HG02678 (cell line): ENCODE measurements at regions not wholly inside any gene's neighbourhood (a gene's known extent, or its start where the extent isn't known, plus 50 kb on each side); places are given as distances from the start of the nearest gene placed in this dataset.

Experiments used
- ATAC-seq: cut with Tn5 transposase; IDR thresholded peaks from one replicate; pipeline ENCODE4 v1.9.1; 2021; ENCODE audit warnings: mild to moderate bottlenecking, moderate library complexity; ENCODE audit not compliant: unreplicated experiment

DNA sequence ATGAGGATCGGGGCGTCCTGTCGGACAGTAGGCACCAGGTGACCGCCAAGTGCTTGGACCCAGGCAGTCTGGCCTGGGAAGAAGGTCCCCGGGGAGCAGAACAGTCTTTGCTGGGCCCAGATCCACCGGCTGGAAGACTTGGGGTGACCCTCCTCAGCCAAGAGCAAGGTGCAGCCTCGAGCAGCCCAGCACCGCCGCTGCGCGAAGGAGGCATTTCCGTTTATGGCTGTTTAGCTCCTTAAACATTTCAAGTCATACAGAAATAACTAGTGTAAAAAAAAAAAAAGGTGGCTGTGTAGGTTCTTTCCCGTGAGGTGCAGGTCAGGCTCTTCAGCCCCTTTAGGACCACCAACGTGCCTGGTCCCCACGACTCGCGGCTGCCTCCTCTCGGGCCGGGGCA lies 370.2 kb downstream of the CMPK2 start:
- no peak for ATAC-seq

DNA sequence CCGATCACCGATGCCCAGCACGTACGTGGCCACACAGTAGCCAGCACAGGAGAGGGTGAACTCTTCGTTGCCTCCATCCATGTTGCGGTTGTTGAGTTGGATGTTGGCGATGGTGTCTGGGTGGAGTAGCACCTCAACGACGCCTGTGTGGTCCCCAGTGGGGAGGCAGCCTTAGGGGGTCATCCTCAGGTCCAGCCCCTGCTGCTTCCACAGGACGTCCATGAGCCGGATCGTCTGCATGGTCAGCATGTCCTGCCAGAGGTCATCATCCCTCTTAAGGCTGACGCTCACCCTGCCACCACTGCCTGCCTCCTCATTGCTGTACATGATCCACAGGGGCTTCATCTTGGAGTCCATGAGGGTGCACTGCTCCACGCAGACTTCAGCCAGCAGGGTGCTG lies 369.3 kb downstream of the CMPK2 start:
- no peak for ATAC-seq

DNA sequence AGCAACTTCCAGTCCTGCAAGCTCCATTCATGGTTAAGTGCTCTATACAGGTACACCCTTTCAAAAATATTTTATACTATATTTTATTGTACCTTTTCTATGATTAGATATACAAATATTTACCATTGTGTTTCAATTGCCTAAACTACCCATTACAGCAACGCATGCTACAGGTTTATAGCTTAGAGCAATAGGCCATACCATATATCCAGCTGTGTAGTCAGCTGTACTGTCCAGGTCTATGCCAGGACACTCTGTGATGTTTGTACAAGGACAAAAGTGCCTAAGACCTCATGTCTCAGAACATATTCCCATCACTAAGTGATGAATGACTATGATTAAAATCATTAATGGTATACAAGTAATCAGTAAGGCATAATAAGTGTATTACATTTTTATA lies 368.7 kb downstream of the CMPK2 start:
- ATAC-seq, result no peak

DNA sequence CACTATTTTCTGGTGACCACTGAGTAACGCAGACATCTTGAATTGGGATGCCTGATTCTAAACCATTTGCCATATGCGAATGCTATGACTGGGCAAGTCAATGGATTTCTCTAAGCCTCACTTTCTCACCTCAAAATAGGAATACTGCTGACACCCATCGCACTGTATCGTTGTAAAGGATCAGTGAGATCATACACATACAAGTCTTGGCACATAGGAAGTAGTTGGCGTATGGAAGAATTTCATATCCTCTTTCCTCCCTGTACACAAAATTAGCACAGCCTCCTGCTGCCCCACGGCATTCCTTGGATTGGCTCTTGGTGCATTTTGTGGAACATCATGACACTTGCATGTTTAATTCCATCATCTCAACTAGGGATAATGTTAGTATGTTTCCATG lies 366.9 kb downstream of the CMPK2 start:
- ATAC-seq, result no peak

DNA sequence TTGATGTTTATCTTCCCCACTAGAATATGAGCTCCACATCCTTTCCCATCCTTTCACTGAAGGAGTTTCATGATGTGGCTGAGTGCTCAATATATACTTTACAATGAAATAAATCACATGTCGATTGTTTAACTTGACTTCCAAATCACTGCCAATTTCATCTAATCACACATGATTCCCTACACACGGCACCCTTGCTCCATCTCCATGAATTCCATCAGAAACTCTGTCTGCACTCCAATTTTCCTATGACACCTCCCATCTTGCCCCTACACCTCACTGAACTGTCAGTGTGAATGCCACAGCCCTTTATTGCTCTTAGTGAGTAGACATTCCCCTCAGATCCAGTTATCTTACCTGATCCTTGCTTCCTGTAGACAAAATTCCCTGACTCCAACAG lies 366.0 kb downstream of the CMPK2 start:
- no peak for ATAC-seq

DNA sequence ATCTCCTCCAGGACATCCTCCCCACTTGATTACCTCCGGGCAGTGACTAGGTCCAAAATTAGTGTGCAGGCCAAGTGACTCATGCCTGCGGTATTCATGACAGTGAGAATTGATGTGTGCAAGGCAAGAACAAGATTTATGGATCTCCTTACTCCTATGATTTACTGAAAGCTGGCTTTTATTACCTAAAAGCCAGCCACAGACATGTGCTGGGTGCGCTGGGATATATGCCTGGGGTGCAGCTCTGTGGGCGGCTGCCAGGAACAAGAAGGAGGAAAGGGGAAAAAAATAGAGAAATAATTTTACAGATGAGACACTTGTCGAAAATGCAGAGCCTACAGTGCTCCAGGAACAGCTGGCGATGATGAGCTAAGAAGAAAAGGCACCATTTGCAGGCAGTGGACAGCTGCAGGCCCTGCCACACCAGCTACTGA lies 359.3 kb downstream of the CMPK2 start:
- ATAC-seq, result no peak

DNA sequence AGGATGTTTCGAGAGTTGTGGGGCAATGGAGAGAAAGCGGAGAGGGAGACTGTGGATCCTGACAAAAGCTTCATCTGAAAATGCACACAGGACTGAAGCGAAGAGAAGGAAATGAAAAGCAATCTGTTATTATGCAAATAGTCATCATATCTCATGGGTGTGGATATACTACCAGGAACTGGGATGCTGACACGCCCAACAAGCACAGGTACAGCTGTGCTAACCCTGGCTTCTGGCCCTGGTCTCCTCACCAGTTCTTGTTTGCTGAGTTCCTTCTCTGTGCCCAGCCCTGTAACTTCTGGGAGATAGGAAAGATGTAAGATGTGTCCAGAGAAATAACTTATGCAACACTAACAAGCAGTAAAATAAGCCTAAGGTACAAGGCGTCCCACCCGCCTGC lies 358.8 kb downstream of the CMPK2 start:
- no peak for ATAC-seq

DNA sequence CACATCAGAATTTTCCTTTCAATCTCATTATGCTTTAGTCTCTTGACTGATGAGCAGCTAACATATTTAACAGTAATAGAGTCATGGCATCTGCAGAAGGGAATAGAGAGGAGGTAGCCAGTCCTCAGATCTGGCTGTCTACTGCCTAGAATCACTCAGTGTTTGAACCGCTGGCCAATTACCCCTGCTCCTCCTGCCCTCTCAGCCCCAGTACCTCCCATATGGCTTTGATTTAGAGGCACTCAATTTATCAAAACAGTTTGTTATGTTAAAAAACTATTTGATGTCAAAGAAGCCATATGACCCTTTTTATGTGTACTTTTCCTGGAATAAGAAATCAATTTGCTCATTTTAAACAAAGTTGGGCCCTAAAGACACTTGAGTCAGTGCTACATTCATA lies 355.2 kb downstream of the CMPK2 start:
- no peak for ATAC-seq

DNA sequence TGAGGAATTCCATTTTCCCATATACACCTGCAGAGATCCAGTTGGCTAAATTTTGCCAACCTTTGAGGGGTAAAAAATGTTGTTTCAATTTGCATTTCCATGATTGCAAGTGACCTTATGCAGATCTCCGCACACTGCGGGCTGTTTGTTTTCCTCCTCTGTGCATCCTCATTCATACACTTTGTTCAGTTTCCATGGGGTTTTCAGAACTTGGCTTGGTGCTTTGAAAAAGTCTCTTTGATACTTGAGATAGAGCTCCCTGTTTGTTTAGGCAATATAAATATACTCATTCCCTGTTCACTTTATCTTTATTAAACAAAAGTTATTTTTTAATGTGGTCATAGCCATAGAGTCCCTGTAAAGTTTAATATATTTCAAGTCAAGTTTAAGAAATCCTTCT lies 353.1 kb downstream of the CMPK2 start:
- ATAC-seq, result no peak

DNA sequence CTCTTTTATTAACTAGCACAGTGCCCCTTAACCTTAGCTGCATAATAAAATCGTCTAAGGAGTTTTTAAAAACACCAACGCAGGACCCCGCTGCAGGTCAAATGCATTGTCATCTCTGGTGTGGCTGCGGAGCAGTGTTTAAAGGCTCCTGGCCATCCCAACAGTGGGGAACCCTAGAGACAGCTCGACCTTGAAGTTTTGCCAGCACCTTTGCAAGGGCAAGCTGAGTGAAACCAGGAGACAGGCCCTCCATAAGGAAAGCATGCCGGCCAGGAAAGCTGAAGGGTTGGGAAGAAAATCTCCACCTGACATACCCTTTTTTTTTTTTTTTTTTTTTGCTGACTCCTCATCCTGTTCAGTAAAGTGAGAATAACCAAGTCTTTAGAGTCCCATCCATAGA lies 349.0 kb downstream of the CMPK2 start:
- ATAC-seq, result no peak

DNA sequence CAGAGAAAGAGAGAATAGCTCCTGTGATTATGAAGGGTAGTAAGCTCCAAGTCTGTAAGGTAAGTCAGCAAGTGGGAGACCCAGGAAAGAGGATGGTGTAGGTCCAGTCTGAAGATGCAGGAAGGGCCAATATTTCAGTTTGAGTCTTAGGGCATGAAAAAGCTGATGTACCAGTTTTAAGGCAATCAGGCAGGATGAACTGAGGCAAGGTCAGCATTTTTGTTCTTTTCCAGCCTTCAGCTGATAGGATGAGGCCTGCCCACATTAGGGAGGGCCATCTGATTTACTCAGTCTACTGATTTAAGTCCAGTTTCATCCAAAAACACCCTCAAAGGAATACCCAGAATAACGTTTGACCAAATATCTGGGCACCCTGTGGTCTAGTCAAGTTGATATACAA lies 347.3 kb downstream of the CMPK2 start:
- ATAC-seq, result no peak

DNA sequence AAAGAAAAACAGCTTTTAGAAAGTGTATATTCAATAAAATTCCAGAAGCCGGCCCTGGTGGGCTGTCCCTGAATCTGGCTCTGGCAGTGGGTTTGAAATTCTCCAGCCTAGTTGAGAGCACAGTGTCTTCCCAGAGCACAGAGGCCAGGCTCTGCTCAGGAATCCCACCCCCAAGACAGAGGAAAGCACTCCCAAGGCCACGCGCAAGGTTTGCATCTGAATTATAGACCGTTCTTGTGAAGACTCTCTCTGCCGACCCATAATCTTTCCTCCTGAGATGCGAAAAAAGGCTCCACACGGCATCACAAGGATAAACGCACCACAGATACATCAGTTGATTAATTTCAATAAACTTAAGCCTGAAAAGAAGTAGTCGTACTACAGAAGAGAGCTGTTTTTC lies 342.2 kb downstream of the CMPK2 start:
- no peak for ATAC-seq

DNA sequence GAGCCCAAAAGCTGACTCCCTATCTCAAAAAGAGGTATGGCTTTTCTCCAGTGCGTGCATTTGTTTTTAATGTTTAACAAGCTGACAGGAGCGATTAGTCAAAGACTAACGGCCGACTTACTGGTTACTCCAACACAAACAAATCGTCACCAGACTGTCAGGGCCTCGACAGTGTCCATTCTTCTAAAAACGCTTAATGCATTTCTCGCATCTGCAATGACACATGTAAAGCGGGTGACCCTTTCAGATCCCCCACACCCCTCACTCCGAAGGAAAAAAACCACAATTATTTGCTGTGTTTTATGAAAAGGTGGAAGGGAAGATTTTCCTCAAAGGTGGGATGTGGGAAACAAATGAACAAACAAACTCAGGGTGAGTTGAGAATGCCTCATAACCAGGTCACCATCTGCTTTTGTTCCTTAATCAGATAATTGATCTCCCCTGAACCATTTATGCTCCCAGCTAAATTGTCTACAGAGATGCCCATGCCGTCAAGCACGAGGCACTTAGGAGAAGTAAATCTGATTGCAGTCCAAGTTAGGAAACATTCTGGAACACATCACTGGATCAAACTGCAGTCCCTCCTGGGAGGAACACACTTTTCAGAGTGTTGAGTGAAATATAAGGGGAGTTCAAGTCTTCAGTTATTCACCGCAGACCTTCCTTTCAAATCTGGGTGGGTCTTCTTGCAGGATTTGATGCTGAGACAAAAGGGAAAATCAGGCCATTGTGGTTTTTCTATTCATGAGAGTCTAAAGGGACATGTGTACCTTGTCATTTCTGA lies 340.8 kb downstream of the CMPK2 start:
- ATAC-seq, result no peak

DNA sequence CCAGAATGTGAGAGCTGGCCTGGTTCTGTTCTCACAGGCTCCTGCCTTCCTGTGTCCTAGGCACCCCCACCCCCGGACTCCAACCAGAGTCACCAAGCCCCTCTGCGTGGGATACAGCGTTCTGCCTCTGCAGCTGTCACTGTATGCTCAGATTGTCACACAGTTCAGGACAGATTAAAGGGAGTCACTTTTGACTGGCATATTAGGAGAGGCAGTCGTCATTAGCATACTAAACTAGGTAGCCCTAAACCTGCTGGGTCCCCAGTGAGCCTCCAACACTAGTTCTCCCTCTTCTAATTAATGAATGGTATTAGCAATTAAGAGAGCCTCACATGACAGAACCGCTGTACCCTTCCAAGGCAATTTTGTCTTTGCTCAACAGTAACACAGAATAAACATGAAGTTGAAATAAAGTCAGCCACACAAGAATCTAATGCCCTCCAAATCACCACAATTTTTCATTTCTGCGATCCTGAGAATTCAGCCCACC lies 340.2 kb downstream of the CMPK2 start:
- ATAC-seq, result no peak

DNA sequence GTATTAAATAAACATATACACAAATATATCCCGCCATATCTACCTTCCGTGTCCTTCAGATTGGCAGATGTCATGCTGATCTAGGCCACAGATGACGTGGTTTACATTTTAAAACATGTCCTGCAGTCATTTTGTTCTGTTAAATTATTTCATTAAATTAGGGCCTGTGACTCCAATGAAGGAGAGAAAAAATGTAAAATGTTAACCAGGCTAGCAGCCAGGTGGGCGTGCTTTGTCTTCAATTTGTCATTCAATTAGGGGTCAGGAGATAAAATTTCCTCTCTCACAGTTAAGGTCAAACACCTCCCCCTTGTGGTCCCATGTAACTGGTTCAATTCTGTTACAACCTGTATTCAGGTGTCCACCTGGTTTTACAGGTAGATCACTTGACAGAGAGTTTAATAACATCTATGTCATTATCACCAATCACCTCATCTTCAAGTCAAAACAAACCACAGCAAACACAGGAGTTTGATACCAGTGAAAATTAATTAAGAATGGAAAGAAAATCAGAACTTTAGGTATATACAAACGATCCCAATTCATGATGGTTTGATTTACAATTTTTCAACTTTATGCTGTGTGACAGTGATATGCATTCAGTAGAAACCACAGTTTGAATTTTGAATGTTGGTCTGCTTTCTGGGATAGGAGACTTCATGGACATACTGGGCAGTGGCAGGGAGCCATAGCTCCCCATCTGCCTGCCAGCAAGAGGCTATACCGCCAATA lies 339.4 kb downstream of the CMPK2 start:
- no peak for ATAC-seq

DNA sequence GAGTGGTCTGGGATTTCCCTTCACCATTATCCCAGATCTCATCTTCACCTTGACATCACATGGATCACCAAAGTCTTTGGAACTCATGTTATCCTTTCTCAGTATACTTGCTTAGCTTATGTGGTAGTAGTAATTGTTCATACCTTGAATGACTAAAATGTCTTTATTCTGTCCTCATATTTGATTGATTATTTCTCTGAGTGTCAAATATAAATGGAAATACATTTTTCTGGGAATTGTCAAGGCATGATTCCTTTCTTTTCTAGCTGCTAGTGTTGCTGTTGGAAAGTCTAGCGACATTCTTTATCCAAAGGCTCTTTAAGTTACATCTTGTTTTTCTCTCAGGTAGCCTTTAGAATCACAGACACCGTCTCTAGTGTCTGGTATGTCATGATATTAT lies 334.4 kb downstream of the CMPK2 start:
- no peak for ATAC-seq

DNA sequence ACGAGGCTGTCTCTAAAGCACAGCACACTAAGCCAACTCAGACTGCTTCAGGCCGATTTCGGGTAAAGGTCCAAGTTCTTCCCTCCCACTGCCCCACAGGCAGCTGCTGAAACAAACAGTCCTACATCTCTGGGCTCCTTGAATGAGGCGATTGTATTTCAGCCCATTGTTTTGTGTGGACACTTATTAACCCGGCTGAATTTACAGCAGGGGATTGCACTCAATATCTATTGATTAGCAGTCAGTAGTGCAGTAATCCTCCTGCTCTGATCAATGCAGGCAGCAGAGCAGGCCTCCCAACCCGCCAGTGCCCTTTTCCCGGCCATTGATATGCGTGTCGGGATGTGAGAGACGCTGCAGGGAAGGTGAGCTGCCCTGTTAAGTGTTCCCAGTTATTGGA lies 330.1 kb downstream of the CMPK2 start:
- ATAC-seq, result no peak

DNA sequence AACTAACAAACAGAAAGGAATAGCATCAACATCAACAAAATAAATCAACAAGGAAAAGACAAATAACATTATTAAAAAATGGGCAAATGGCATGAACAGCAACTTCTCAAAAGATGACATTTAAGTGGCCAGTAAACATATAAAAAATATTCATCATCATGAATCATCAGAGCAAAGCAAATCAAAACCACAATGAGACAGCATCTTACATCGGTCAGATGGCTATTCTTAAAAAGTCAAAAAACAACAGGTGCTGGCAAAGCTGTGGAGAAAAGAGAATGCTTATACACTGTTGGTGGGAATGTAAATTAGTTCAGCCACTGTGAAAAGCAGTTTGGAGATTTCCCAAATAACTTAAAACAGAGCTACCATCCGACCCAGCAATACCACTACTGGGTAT lies 327.1 kb downstream of the CMPK2 start:
- ATAC-seq, result no peak

DNA sequence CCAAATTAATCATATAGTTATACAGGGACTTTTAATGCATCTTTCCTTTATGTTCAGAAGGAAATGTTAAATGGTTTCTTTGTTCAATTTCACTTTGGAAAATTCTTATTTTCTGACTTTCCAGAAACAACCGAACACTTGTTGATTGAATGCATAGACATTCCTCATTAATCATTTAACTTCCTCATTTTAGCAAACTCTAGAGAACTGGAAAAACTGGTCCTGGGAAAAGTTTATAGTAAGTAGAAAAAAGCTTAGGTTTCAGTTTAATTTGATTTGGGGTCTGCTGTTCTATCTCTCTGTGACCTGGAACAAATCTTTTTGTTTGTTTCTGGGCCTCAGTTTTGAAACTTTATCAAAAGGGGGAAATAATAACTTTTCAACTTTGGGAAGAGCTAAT lies 320.4 kb downstream of the CMPK2 start:
- ATAC-seq, result no peak

DNA sequence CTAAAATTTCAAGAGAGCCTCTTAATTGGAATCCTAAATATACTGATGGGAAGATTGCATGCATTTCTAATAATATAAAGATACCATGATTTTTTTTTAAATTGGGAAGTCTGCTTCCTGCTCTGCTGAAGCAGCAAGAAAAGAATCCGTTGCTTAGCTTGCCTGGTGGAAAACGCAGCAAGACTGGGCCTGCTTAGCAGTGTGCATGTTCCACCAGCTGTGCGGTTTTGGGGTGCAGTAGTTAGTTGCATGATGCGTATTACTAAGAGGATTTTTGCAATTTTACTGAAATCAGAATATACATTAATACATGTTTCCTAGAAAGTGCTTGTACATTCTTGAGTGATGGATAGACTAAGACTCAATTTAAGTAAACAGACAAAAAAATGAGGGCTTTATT lies 319.9 kb downstream of the CMPK2 start:
- no peak for ATAC-seq

DNA sequence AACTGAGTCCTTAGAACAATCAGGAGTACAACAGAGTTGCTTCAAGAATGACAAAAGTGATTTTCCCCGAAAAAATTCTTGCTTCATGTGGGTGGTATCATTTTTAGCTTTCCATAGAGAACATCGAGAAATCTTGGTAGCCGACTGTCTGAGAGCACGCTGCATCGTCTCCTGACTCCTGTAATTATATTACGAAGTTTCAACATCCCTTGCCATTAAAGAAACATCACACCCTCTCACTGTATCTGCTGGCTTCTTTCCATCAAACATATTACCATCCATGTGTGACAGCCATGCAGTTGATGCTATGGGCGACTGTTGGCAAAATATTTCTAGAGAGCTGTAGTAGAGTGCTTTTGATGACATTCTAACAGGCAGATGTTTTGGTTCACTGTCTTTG lies 311.2 kb downstream of the CMPK2 start:
- ATAC-seq, result no peak

DNA sequence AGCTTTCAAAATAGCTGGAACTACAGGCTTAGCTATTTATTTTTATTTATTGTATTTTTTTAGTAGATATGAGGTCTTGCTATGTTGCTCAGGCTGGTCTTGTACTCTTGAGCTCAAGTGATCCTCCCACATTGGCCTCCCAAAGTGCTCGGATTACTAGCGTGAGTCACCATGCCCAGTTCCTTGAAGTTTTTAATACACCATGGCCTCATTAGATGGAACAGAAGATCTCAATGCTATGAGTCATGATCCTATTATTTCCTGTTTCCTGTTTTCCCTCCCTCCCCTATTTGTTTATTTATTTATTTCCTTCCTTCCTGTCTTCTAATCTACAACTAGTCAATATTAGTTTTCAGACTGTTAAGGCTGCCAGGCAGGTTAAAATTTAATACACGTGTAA lies 309.0 kb downstream of the CMPK2 start:
- no peak for ATAC-seq
